Glomerular visceral epithelial cell (primary cell): ENCODE measurements at regions not wholly inside any gene's neighbourhood (a gene's known extent, or its start where the extent isn't known, plus 50 kb on each side); places are given as distances from the start of the nearest gene placed in this dataset.

Source experiments
- DNase-seq: peaks from one replicate; pipeline ENCODE4 v3.0.0-alpha.2; 2016; ENCODE audit errors: extremely low spot score

- DNase-seq, result no peak
These were observed 180.8 kb downstream of the GLI2 start for GRCh38 chr2:120916446-120916845.

- DNase-seq, result no peak
These were observed 182.2 kb downstream of the GLI2 start for GRCh38 chr2:120917886-120918285.

GRCh38 chr2:120919216-120919615 lies 183.5 kb downstream of the GLI2 start:
- no peak for DNase-seq

GRCh38 chr2:120919771-120920453 lies 184.2 kb downstream of the GLI2 start:
- peak; percentile 85 for DNase-seq

- DNase-seq, result no peak
These were observed 184.9 kb downstream of the GLI2 start for GRCh38 chr2:120920454-120921148.

GRCh38 chr2:120921457-120921856 lies 185.8 kb downstream of the GLI2 start:
- DNase-seq, result no peak

- DNase-seq, result no peak
These were observed 187.1 kb downstream of the GLI2 start for GRCh38 chr2:120922571-120923332.

GRCh38 chr2:120923426-120923825 lies 187.8 kb downstream of the GLI2 start:
- DNase-seq, result no peak

GRCh38 chr2:120924924-120925323 lies 189.3 kb downstream of the GLI2 start:
- DNase-seq, result no peak

- no peak for DNase-seq
These were observed 191.0 kb downstream of the GLI2 start for GRCh38 chr2:120926463-120927264.

GRCh38 chr2:120927265-120927628 lies 191.6 kb downstream of the GLI2 start:
- no peak for DNase-seq

GRCh38 chr2:120929829-120930228 lies 194.2 kb downstream of the GLI2 start:
- DNase-seq, result peak; percentile 58

- no peak for DNase-seq
These were observed 194.6 kb downstream of the GLI2 start for GRCh38 chr2:120930236-120930635.

GRCh38 chr2:120930864-120931263 lies 195.2 kb downstream of the GLI2 start:
- no peak for DNase-seq

- DNase-seq, result no peak
These were observed 196.8 kb downstream of the GLI2 start for GRCh38 chr2:120932472-120932871.

GRCh38 chr2:120932881-120933280 lies 197.2 kb downstream of the GLI2 start:
- no peak for DNase-seq

- DNase-seq, result no peak
These were observed 198.3 kb downstream of the GLI2 start for GRCh38 chr2:120933693-120934573.

- peak; percentile 95 for DNase-seq
These were observed 199.1 kb downstream of the GLI2 start for GRCh38 chr2:120934574-120935338.

GRCh38 chr2:120935339-120936313 lies 200.0 kb downstream of the GLI2 start:
- peak; percentile 94 for DNase-seq
